ENCODE measurements at regions not wholly inside any gene's neighbourhood (a gene's known extent, or its start where the extent isn't known, plus 50 kb on each side); places are given as distances from the start of the nearest gene placed in this dataset.

GRCh38 chr14:38860530-38860929 lies 242.5 kb downstream of the SEC23A start:
- no peaks in the 10 kb centered on the region for H3K4me1 ChIP-seq
- no peaks in the 10 kb centered on the region for H3K36me3 ChIP-seq (replicated peaks in 1 of 2; ENCODE audit: insufficient read depth in 1 of 2, low read depth in 2 of 2)
- intact Hi-C loops (cut with DNase I) = loop anchor here (10.0 kb wide), 1 partner anchor 136 kb away; no protein-coding TSS in a partner anchor
- WGBS, 2 donors = 71 to 86% methylated on average over 1 of the region's 1 CpG
- ATAC-seq (no peak), DNase-seq (no peak)
- H3K9me3 ChIP-seq = no peaks in the 10 kb centered on the region
- no peak overlapping the region for H3K27ac ChIP-seq
- H3K27me3 ChIP-seq = no peaks in the 10 kb centered on the region
- no peak overlapping the region for H3K4me3 ChIP-seq
- TF ChIP-seq POLR2A (IDR thresholded peaks at IDR 0.05) (no peak), CTCF (IDR thresholded peaks at IDR 0.05) (no peak)

- H3K27ac ChIP-seq = no peak overlapping the region
- DNase-seq (no peak), ATAC-seq (no peak)
- TF ChIP-seq CTCF (IDR thresholded peaks at IDR 0.05) (no peak), POLR2A (IDR thresholded peaks at IDR 0.05) (no peak)
- intact Hi-C loops (cut with DNase I) = no loop called here
- no peaks in the 10 kb centered on the region for H3K9me3 ChIP-seq
- H3K4me3 ChIP-seq = no peak overlapping the region
- H3K27me3 ChIP-seq = no peaks in the 10 kb centered on the region
- H3K36me3 ChIP-seq (replicated peaks in 1 of 2; ENCODE audit: insufficient read depth in 1 of 2, low read depth in 2 of 2) = no peaks in the 10 kb centered on the region
- no peaks in the 10 kb centered on the region for H3K4me1 ChIP-seq
Observed at GRCh38 chr14:38856798-38857197, 246.2 kb downstream of the SEC23A start.

GRCh38 chr14:38855513-38855912 lies 247.5 kb downstream of the SEC23A start:
- Histone ChIP-seq H3K4me1 (no peaks in the 10 kb centered on the region), H3K27me3 (no peaks in the 10 kb centered on the region), H3K4me3 (no peak overlapping the region), H3K27ac (no peak overlapping the region), H3K9me3 (no peaks in the 10 kb centered on the region), H3K36me3 (replicated peaks in 1 of 2; ENCODE audit: insufficient read depth in 1 of 2, low read depth in 2 of 2) (no peaks in the 10 kb centered on the region)
- intact Hi-C loops (cut with DNase I) = no loop called here
- DNase-seq (no peak), ATAC-seq (no peak)
- 55 to 56% methylated on average over 2 of the region's 2 CpGs for WGBS, 2 donors
- TF ChIP-seq POLR2A (IDR thresholded peaks at IDR 0.05) = no peak
- no peak for TF ChIP-seq CTCF (IDR thresholded peaks at IDR 0.05)

- Histone ChIP-seq H3K9me3 (no peaks in the 10 kb centered on the region), H3K27me3 (no peaks in the 10 kb centered on the region), H3K4me3 (no peak overlapping the region), H3K27ac (no peak overlapping the region), H3K36me3 (replicated peaks in 1 of 2; ENCODE audit: insufficient read depth in 1 of 2, low read depth in 2 of 2) (no peaks in the 10 kb centered on the region), H3K4me1 (no peaks in the 10 kb centered on the region)
- intact Hi-C loops (cut with DNase I) = no loop called here
- DNase-seq (no peak), ATAC-seq (no peak)
- TF ChIP-seq CTCF (IDR thresholded peaks at IDR 0.05) = no peak
- no peak for TF ChIP-seq POLR2A (IDR thresholded peaks at IDR 0.05)
- WGBS, 2 donors = 67 to 76% methylated on average over 3 of the region's 3 CpGs
Observed at GRCh38 chr14:38851111-38851510, 251.9 kb downstream of the SEC23A start.

GRCh38 chr14:38850664-38851063 lies 252.4 kb downstream of the SEC23A start:
- Histone ChIP-seq H3K36me3 (replicated peaks in 1 of 2; ENCODE audit: insufficient read depth in 1 of 2, low read depth in 2 of 2) (no peaks in the 10 kb centered on the region), H3K4me1 (no peaks in the 10 kb centered on the region), H3K9me3 (no peaks in the 10 kb centered on the region), H3K4me3 (no peak overlapping the region), H3K27me3 (no peaks in the 10 kb centered on the region), H3K27ac (no peak overlapping the region)
- DNase-seq (no peak), ATAC-seq (no peak)
- no peak for TF ChIP-seq POLR2A (IDR thresholded peaks at IDR 0.05)
- TF ChIP-seq CTCF (IDR thresholded peaks at IDR 0.05) = no peak
- intact Hi-C loops (cut with DNase I) = no loop called here
- WGBS, 2 donors = 94 to 100% methylated on average over 1 of the region's 1 CpG

All from body of pancreas (tissue), 4 donors.